SK-N-SH treated with all-trans-retinoic acid at 6 μM for 48 hours (cell line): ENCODE measurements at regions not wholly inside any gene's neighbourhood (a gene's known extent, or its start where the extent isn't known, plus 50 kb on each side); places are given as distances from the start of the nearest gene placed in this dataset.

Experiments
- ATAC-seq: fragments of 200-7000 bp; cut with Tn5 transposase; 3 replicates; pipeline ENCODE4 v1.9.1; 2020; ENCODE audit warnings: mild to moderate bottlenecking, moderate library complexity
- ARNTL ChIP-seq: fragments of 450-650 bp; formaldehyde crosslinking; IDR thresholded peaks from 2 replicates; pipeline ENCODE4 v1.5.0; 2020; ENCODE audit warnings: low read depth, mild to moderate bottlenecking, moderate library complexity, borderline replicate concordance
- BACH2 ChIP-seq: fragments of 250-450 bp; sonication (Bioruptor Pico); IDR thresholded peaks from 2 replicates; pipeline ENCODE4 v1.9.0; 2021; ENCODE audit warnings: mild to moderate bottlenecking, borderline replicate concordance
- CSDC2 ChIP-seq: fragments of 250-450 bp; sonication (Bioruptor Pico); IDR thresholded peaks from 2 replicates; pipeline ENCODE4 v1.5.0; 2020; ENCODE audit warnings: mild to moderate bottlenecking, moderate library complexity
- ESRRG ChIP-seq: fragments of 250-450 bp; sonication (Bioruptor Pico); IDR thresholded peaks from 2 replicates; pipeline ENCODE4 v1.6.1; 2021; ENCODE audit warnings: mild to moderate bottlenecking
- GLIS3 ChIP-seq: fragments of 250-450 bp; sonication (Bioruptor Pico); IDR thresholded peaks from 2 replicates; pipeline ENCODE4 v1.5.0; 2020; ENCODE audit warnings: mild to moderate bottlenecking, moderate library complexity
- ISL1 ChIP-seq: fragments of 250-450 bp; sonication (Bioruptor Pico); IDR thresholded peaks from 2 replicates; pipeline ENCODE4 v2.1.2; 2022; ENCODE audit warnings: mild to moderate bottlenecking, moderate library complexity
- OSR1 ChIP-seq: fragments of 250-450 bp; sonication (Bioruptor Pico); IDR thresholded peaks from 2 replicates; pipeline ENCODE4 v1.8.0; 2022; ENCODE audit warnings: moderate library complexity, mild to moderate bottlenecking, inconsistent platforms
- PPARA ChIP-seq: fragments of 250-450 bp; sonication (Bioruptor Pico); IDR thresholded peaks from 2 replicates; pipeline ENCODE4 v1.5.0; 2020; ENCODE audit warnings: mild to moderate bottlenecking, borderline replicate concordance
- RARB ChIP-seq: fragments of 250-450 bp; sonication (Bioruptor Pico); IDR thresholded peaks from 2 replicates; pipeline ENCODE4 v1.8.0; 2021; ENCODE audit warnings: mild to moderate bottlenecking, moderate library complexity
- SNAI2 ChIP-seq: fragments of 250-450 bp; sonication (Bioruptor Pico); IDR thresholded peaks from 2 replicates; pipeline ENCODE4 v1.5.0; 2020; ENCODE audit warnings: mild to moderate bottlenecking, moderate library complexity
- TOX ChIP-seq: fragments of 250-450 bp; sonication (Bioruptor Pico); IDR thresholded peaks from 2 replicates; pipeline ENCODE4 v1.8.0; 2021; ENCODE audit warnings: mild to moderate bottlenecking, moderate library complexity, borderline replicate concordance
- ZC3H10 ChIP-seq: fragments of 250-450 bp; sonication (Bioruptor Pico); IDR thresholded peaks from 2 replicates; pipeline ENCODE4 v1.5.1; 2021; ENCODE audit warnings: mild to moderate bottlenecking, moderate library complexity
- ZFP3 ChIP-seq: fragments of 250-450 bp; sonication (Bioruptor Pico); IDR thresholded peaks from 2 replicates; pipeline ENCODE4 v1.5.0; 2020; ENCODE audit warnings: mild to moderate bottlenecking, moderate library complexity
- ZFP30 ChIP-seq: fragments of 450-650 bp; formaldehyde crosslinking; IDR thresholded peaks from 2 replicates; pipeline ENCODE4 v1.5.0; 2022; ENCODE audit warnings: mild to moderate bottlenecking, moderate library complexity
- ZNF565 ChIP-seq: fragments of 450-650 bp; formaldehyde crosslinking; conservative IDR thresholded peaks from 2 replicates; pipeline ENCODE4 v1.5.0; 2020; ENCODE audit warnings: low read depth, mild to moderate bottlenecking, moderate library complexity
- ZNF70 ChIP-seq: fragments of 450-650 bp; formaldehyde crosslinking; IDR thresholded peaks from 2 replicates; pipeline ENCODE4 v1.5.0; 2020; ENCODE audit warnings: mild to moderate bottlenecking, moderate library complexity
- ZNF8 ChIP-seq: fragments of 450-650 bp; formaldehyde crosslinking; IDR thresholded peaks from 2 replicates; pipeline ENCODE4 v1.5.0; 2020; ENCODE audit warnings: mild to moderate bottlenecking, moderate library complexity
- TF ChIP-seq, protein P1 (sequence below): fragments of 250-450 bp; sonication (Bioruptor Pico); IDR thresholded peaks from 2 replicates; pipeline ENCODE4 v1.5.1; 2021; ENCODE audit warnings: mild to moderate bottlenecking, moderate library complexity
- TF ChIP-seq, protein P2 (sequence below): fragments of 250-450 bp; sonication (Bioruptor Pico); IDR thresholded peaks from 2 replicates; pipeline ENCODE4 v1.5.0; 2020; ENCODE audit warnings: mild to moderate bottlenecking, moderate library complexity
- TF ChIP-seq, protein P3 (sequence below): fragments of 250-450 bp; sonication (Bioruptor Pico); IDR thresholded peaks from 2 replicates; pipeline ENCODE4 v1.5.1; 2020; ENCODE audit warnings: low read depth, mild to moderate bottlenecking, moderate library complexity
- TF ChIP-seq, protein P4 (sequence below): fragments of 250-450 bp; sonication (Bioruptor Pico); IDR thresholded peaks from 2 replicates; pipeline ENCODE4 v1.8.0; 2021; ENCODE audit warnings: low read depth, mild to moderate bottlenecking, moderate library complexity, borderline replicate concordance
- TF ChIP-seq, protein P5 (sequence below): fragments of 250-450 bp; sonication (Bioruptor Pico); IDR thresholded peaks from 2 replicates; pipeline ENCODE4 v1.8.0; 2020; ENCODE audit warnings: mild to moderate bottlenecking, moderate library complexity, borderline replicate concordance

DNA sequence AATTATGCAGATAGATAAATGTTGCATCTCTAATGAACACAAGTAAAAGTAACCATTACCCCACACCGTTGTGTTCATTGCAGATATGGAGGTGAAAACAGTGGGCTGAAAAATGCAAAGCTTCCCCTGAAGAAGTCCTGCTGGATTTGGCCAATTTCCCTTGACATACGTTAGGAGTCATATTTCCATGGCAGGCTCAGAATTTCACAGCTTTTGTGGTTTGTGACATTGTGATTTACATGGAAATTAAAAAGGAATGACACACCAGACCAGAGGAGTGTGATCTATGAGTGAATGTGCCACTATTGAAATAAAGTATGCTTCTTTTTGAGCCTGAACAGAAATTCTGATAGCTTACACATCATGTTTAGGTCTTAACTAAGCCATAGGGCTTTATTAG lies 221.1 kb upstream of the TMTC4 start:
- ATAC-seq = no peak
- TF ChIP-seq, protein P1, sequence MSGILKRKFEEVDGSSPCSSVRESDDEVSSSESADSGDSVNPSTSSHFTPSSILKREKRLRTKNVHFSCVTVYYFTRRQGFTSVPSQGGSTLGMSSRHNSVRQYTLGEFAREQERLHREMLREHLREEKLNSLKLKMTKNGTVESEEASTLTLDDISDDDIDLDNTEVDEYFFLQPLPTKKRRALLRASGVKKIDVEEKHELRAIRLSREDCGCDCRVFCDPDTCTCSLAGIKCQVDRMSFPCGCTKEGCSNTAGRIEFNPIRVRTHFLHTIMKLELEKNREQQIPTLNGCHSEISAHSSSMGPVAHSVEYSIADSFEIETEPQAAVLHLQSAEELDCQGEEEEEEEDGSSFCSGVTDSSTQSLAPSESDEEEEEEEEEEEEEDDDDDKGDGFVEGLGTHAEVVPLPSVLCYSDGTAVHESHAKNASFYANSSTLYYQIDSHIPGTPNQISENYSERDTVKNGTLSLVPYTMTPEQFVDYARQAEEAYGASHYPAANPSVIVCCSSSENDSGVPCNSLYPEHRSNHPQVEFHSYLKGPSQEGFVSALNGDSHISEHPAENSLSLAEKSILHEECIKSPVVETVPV (CRISPR knock-in tag) = no peak
- TF ChIP-seq ZNF70 (CRISPR knock-in tag) = no peak
- TF ChIP-seq OSR1 (CRISPR knock-in tag) = no peak
- TF ChIP-seq TOX (CRISPR knock-in tag) = no peak
- TF ChIP-seq, protein P2, sequence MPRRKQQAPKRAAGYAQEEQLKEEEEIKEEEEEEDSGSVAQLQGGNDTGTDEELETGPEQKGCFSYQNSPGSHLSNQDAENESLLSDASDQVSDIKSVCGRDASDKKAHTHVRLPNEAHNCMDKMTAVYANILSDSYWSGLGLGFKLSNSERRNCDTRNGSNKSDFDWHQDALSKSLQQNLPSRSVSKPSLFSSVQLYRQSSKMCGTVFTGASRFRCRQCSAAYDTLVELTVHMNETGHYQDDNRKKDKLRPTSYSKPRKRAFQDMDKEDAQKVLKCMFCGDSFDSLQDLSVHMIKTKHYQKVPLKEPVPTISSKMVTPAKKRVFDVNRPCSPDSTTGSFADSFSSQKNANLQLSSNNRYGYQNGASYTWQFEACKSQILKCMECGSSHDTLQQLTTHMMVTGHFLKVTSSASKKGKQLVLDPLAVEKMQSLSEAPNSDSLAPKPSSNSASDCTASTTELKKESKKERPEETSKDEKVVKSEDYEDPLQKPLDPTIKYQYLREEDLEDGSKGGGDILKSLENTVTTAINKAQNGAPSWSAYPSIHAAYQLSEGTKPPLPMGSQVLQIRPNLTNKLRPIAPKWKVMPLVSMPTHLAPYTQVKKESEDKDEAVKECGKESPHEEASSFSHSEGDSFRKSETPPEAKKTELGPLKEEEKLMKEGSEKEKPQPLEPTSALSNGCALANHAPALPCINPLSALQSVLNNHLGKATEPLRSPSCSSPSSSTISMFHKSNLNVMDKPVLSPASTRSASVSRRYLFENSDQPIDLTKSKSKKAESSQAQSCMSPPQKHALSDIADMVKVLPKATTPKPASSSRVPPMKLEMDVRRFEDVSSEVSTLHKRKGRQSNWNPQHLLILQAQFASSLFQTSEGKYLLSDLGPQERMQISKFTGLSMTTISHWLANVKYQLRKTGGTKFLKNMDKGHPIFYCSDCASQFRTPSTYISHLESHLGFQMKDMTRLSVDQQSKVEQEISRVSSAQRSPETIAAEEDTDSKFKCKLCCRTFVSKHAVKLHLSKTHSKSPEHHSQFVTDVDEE (CRISPR knock-in tag) = no peak
- TF ChIP-seq ESRRG (CRISPR knock-in tag) = no peak
- TF ChIP-seq, protein P3, sequence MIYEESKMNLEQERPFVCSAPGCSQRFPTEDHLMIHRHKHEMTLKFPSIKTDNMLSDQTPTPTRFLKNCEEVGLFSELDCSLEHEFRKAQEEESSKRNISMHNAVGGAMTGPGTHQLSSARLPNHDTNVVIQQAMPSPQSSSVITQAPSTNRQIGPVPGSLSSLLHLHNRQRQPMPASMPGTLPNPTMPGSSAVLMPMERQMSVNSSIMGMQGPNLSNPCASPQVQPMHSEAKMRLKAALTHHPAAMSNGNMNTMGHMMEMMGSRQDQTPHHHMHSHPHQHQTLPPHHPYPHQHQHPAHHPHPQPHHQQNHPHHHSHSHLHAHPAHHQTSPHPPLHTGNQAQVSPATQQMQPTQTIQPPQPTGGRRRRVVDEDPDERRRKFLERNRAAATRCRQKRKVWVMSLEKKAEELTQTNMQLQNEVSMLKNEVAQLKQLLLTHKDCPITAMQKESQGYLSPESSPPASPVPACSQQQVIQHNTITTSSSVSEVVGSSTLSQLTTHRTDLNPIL (CRISPR knock-in tag) = no peak
- no peak for TF ChIP-seq CSDC2 (CRISPR knock-in tag)
- no peak for TF ChIP-seq ZNF8
- no peak for TF ChIP-seq BACH2 (CRISPR knock-in tag)
- TF ChIP-seq RARB (CRISPR knock-in tag) = no peak
- no peak for TF ChIP-seq GLIS3 (CRISPR knock-in tag)
- TF ChIP-seq ZNF565 (CRISPR knock-in tag) = no peak
- TF ChIP-seq, protein P4, sequence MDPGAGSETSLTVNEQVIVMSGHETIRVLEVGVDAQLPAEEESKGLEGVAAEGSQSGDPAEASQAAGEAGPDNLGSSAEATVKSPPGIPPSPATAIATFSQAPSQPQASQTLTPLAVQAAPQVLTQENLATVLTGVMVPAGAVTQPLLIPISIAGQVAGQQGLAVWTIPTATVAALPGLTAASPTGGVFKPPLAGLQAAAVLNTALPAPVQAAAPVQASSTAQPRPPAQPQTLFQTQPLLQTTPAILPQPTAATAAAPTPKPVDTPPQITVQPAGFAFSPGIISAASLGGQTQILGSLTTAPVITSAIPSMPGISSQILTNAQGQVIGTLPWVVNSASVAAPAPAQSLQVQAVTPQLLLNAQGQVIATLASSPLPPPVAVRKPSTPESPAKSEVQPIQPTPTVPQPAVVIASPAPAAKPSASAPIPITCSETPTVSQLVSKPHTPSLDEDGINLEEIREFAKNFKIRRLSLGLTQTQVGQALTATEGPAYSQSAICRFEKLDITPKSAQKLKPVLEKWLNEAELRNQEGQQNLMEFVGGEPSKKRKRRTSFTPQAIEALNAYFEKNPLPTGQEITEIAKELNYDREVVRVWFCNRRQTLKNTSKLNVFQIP (CRISPR knock-in tag) = no peak
- no peak for TF ChIP-seq ZFP30 (CRISPR knock-in tag)
- TF ChIP-seq PPARA (CRISPR knock-in tag) = no peak
- TF ChIP-seq ISL1 (CRISPR knock-in tag) = no peak
- TF ChIP-seq ZFP3 = no peak
- TF ChIP-seq, protein P5, sequence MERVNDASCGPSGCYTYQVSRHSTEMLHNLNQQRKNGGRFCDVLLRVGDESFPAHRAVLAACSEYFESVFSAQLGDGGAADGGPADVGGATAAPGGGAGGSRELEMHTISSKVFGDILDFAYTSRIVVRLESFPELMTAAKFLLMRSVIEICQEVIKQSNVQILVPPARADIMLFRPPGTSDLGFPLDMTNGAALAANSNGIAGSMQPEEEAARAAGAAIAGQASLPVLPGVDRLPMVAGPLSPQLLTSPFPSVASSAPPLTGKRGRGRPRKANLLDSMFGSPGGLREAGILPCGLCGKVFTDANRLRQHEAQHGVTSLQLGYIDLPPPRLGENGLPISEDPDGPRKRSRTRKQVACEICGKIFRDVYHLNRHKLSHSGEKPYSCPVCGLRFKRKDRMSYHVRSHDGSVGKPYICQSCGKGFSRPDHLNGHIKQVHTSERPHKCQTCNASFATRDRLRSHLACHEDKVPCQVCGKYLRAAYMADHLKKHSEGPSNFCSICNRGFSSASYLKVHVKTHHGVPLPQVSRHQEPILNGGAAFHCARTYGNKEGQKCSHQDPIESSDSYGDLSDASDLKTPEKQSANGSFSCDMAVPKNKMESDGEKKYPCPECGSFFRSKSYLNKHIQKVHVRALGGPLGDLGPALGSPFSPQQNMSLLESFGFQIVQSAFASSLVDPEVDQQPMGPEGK (CRISPR knock-in tag) = no peak

DNA sequence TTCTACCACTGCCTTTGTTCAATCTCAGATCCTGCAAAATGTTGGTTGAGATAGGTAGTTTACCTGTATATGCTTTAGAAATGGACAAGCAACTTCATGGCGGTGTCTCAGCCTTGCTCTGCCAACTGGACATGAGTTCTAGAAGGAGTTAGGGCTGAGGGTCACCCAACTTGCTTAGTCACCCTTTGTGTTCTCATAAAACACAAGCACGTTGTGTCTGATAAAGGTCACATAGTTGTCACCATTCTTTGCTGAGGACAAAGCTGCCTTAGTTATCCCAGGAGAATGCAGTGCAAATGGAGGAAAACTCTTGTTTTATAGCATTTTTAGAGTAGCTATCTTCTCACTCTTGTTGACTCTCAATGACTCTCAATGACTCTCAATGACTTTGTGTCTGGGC lies 218.4 kb upstream of the TMTC4 start:
- no peak for TF ChIP-seq ZFP30 (CRISPR knock-in tag)
- TF ChIP-seq ZNF70 (CRISPR knock-in tag) = no peak
- TF ChIP-seq ZNF8 = no peak
- no peak for TF ChIP-seq ZC3H10 (CRISPR knock-in tag)
- TF ChIP-seq, protein P5 (CRISPR knock-in tag) = no peak
- TF ChIP-seq ARNTL (CRISPR knock-in tag) = no peak
- TF ChIP-seq SNAI2 (CRISPR knock-in tag) = no peak
- no peak for TF ChIP-seq OSR1 (CRISPR knock-in tag)
- TF ChIP-seq, protein P2 (CRISPR knock-in tag) = no peak
- no peak for TF ChIP-seq RARB (CRISPR knock-in tag)
- TF ChIP-seq, all 23 proteins: peak for 0
- no peak for ATAC-seq
